ENCODE measurements at regions not wholly inside any gene's neighbourhood (a gene's known extent, or its start where the extent isn't known, plus 50 kb on each side); places are given as distances from the start of the nearest gene placed in this dataset.

GRCh38 chr3:111428301-111428700 is 113.7 kb upstream of the CD96 start:
- POLR2A ChIA-PET: no interaction called here
- CTCF ChIA-PET: no interaction called here
- DNase-seq (ENCODE audit: low read depth, low spot score): no peak
- no peak overlapping the region for H3K27ac ChIP-seq (ENCODE audit: low read depth, low read length)
- no peak overlapping the region for H3K4me3 ChIP-seq (ENCODE audit: low read depth, low read length)
- no peaks in the 10 kb centered on the region for H3K9me3 ChIP-seq (ENCODE audit: control insufficient read depth, insufficient read depth, low read length)
- peaks cover 3% of the 10 kb centered on the region for H3K27me3 ChIP-seq (ENCODE audit: control insufficient read depth, insufficient read depth, low read length)
- TF ChIP-seq CTCF (IDR thresholded peaks at IDR 0.05; ENCODE audit: low read depth, low read length): no peak

- Histone ChIP-seq H3K9me3 (ENCODE audit: control insufficient read depth, insufficient read depth, low read length) (no peaks in the 10 kb centered on the region), H3K27me3 (ENCODE audit: control insufficient read depth, insufficient read depth, low read length) (no peaks in the 10 kb centered on the region), H3K4me3 (ENCODE audit: low read depth, low read length) (no peak overlapping the region), H3K27ac (ENCODE audit: low read depth, low read length) (no peak overlapping the region)
- ChIA-PET POLR2A (no interaction called here), CTCF (no interaction called here)
- TF ChIP-seq CTCF (IDR thresholded peaks at IDR 0.05; ENCODE audit: low read depth, low read length): no peak
- no peak for DNase-seq (ENCODE audit: low read depth, low spot score)
These were observed 106.9 kb upstream of the CD96 start for GRCh38 chr3:111434941-111435622.

- no peak for TF ChIP-seq CTCF (IDR thresholded peaks at IDR 0.05; ENCODE audit: low read depth, low read length)
- H3K27ac ChIP-seq (ENCODE audit: low read depth, low read length): no peak overlapping the region
- POLR2A ChIA-PET: no interaction called here
- no peak overlapping the region for H3K4me3 ChIP-seq (ENCODE audit: low read depth, low read length)
- H3K9me3 ChIP-seq (ENCODE audit: control insufficient read depth, insufficient read depth, low read length): no peaks in the 10 kb centered on the region
- no peaks in the 10 kb centered on the region for H3K27me3 ChIP-seq (ENCODE audit: control insufficient read depth, insufficient read depth, low read length)
- DNase-seq (ENCODE audit: low read depth, low spot score): no peak
- CTCF ChIA-PET: no interaction called here
These were observed 103.7 kb upstream of the CD96 start for GRCh38 chr3:111438283-111438682.

GRCh38 chr3:111454551-111454950 is 87.4 kb upstream of the CD96 start:
- POLR2A ChIA-PET: no interaction called here
- no peaks in the 10 kb centered on the region for H3K9me3 ChIP-seq (ENCODE audit: control insufficient read depth, insufficient read depth, low read length)

More at GRCh38 chr3:111454551-111454950, 87.4 kb upstream of the CD96 start:
- CTCF ChIA-PET: no interaction called here
- no peaks in the 10 kb centered on the region for H3K27me3 ChIP-seq (ENCODE audit: control insufficient read depth, insufficient read depth, low read length)
- no peak overlapping the region for H3K4me3 ChIP-seq (ENCODE audit: low read depth, low read length)
- TF ChIP-seq CTCF (IDR thresholded peaks at IDR 0.05; ENCODE audit: low read depth, low read length): no peak
- no peak for DNase-seq (ENCODE audit: low read depth, low spot score)
- H3K27ac ChIP-seq (ENCODE audit: low read depth, low read length): no peak overlapping the region
